ENCODE measurements at regions not wholly inside any gene's neighbourhood (a gene's known extent, or its start where the extent isn't known, plus 50 kb on each side); places are given as distances from the start of the nearest gene placed in this dataset.

DNA sequence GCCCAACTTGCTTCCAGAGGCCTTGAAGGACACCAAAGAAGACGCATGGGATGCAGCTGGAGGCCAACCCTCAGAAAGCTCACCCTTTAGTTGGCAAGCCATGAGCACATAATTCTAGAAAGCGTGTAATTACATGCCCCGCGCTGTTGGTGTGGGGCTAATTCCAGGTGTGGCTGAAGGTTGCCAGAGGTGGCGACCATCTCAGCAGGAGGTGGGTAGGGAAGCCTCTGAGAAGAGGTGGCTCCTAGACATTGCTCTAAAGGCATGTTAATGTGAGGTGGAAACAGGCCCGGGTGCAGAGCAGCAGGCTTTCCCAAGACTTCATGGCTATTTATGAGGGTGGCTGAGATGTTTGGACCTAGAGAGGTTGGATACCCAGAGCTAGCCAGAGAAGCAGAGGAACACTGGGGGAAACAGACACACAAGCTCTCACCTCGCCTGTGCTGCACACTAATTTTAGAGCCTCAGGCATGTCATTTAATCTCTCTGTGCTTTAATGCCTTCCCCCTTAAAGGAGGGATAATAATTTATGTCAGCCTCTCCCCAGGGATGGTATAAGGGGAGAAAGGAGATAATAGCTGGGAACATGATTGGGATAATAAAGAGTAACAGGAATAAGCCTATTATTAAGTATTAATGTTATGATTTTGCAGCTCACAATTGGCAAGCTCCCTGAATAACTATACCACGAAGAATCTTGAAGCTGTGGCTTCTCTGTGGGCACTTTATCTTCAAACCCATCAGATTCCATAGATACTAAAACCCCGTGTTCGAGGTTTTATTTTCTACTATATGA is 60.0 kb upstream of the HELT start:
- H3K36me3 ChIP-seq (ENCODE audit: insufficient read depth, low read length), result no peaks in the 10 kb centered on the region
- H3K9me3 ChIP-seq (ENCODE audit: insufficient read depth, low read length, severe bottlenecking), result no peaks in the 10 kb centered on the region
- H3K27me3 ChIP-seq (ENCODE audit: insufficient read depth, low read length, poor library complexity), result no peaks in the 10 kb centered on the region
- H3K4me3 ChIP-seq (ENCODE audit: low read depth in 1 of 2, low read length in 2 of 2), result no peak overlapping the region
- no peak for DNase-seq
- H3K27ac ChIP-seq (ENCODE audit: low read length), result no peak overlapping the region
- H4K20me1 ChIP-seq (ENCODE audit: insufficient read depth, low read length), result no peaks in the 10 kb centered on the region
- H3K4me2 ChIP-seq (ENCODE audit: insufficient read depth, low read length), result no peak overlapping the region
- no peaks in the 10 kb centered on the region for H3K4me1 ChIP-seq (ENCODE audit: insufficient read depth, low read length)
- no peak overlapping the region for H3K9ac ChIP-seq (ENCODE audit: low read depth, low read length)
- TF ChIP-seq, protein P1, sequence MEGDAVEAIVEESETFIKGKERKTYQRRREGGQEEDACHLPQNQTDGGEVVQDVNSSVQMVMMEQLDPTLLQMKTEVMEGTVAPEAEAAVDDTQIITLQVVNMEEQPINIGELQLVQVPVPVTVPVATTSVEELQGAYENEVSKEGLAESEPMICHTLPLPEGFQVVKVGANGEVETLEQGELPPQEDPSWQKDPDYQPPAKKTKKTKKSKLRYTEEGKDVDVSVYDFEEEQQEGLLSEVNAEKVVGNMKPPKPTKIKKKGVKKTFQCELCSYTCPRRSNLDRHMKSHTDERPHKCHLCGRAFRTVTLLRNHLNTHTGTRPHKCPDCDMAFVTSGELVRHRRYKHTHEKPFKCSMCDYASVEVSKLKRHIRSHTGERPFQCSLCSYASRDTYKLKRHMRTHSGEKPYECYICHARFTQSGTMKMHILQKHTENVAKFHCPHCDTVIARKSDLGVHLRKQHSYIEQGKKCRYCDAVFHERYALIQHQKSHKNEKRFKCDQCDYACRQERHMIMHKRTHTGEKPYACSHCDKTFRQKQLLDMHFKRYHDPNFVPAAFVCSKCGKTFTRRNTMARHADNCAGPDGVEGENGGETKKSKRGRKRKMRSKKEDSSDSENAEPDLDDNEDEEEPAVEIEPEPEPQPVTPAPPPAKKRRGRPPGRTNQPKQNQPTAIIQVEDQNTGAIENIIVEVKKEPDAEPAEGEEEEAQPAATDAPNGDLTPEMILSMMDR (IDR thresholded peaks at IDR 0.05; ENCODE audit: borderline replicate concordance, extremely low read depth, low read length, poor library complexity, severe bottlenecking), result no peak
- no peak for TF ChIP-seq EZH2 (IDR thresholded peaks at IDR 0.05; ENCODE audit: borderline replicate concordance, low read depth, low read length, severe bottlenecking)
- H2AFZ ChIP-seq (ENCODE audit: low read depth, low read length), result no peak overlapping the region
- H3K79me2 ChIP-seq (ENCODE audit: insufficient read depth, low read length), result no peaks in the 10 kb centered on the region
- no peak for ATAC-seq (ENCODE audit: insufficient read depth, low read depth)

DNA sequence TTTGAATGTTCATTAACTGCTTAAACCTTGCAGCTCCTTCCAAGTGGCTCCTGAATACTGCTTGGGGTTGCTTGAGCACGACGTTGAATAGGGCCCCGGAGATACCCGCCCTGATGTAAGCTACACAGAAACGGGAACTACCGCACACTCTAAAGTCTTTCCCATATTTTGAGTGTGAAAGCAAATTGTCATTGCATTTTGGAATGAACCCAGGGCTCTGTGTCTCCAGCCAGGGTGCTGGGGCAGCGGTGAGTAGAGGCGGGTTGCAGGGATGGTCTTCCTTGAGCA is 59.4 kb upstream of the HELT start:
- Histone ChIP-seq H3K9ac (ENCODE audit: low read depth, low read length) (no peak overlapping the region), H3K4me2 (ENCODE audit: insufficient read depth, low read length) (no peak overlapping the region), H3K27ac (ENCODE audit: low read length) (no peak overlapping the region), H3K27me3 (ENCODE audit: insufficient read depth, low read length, poor library complexity) (no peaks in the 10 kb centered on the region), H3K79me2 (ENCODE audit: insufficient read depth, low read length) (no peaks in the 10 kb centered on the region), H2AFZ (ENCODE audit: low read depth, low read length) (no peak overlapping the region), H3K36me3 (ENCODE audit: insufficient read depth, low read length) (no peaks in the 10 kb centered on the region), H3K9me3 (ENCODE audit: insufficient read depth, low read length, severe bottlenecking) (no peaks in the 10 kb centered on the region), H4K20me1 (ENCODE audit: insufficient read depth, low read length) (no peaks in the 10 kb centered on the region), H3K4me1 (ENCODE audit: insufficient read depth, low read length) (no peaks in the 10 kb centered on the region), H3K4me3 (ENCODE audit: low read depth in 1 of 2, low read length in 2 of 2) (no peak overlapping the region)
- DNase-seq, result no peak
- TF ChIP-seq EZH2 (IDR thresholded peaks at IDR 0.05; ENCODE audit: borderline replicate concordance, low read depth, low read length, severe bottlenecking), result no peak
- TF ChIP-seq, protein P1 (IDR thresholded peaks at IDR 0.05; ENCODE audit: borderline replicate concordance, extremely low read depth, low read length, poor library complexity, severe bottlenecking), result no peak
- ATAC-seq (ENCODE audit: insufficient read depth, low read depth), result no peak

DNA sequence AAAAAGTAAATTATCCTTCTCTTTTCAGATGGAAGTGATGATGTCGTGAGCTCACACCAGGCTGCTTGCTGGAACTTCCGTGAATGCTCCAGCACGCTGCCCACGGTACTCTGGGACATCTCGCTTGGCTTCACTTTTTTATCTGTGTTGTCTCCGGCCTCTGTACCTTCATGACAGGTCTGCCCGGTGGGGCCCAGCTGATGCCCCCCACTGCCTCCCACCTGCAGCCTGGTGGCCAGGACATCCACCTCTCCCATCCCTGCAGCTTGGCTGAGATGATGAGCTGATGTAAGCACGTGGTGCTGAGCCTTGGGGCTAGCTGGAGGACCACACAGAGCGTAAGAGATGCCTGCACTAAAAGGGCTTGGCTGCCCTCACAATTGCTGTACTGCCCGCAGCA is 59.0 kb upstream of the HELT start:
- H3K27ac ChIP-seq (ENCODE audit: low read length), result no peak overlapping the region
- H4K20me1 ChIP-seq (ENCODE audit: insufficient read depth, low read length), result no peaks in the 10 kb centered on the region
- ATAC-seq (ENCODE audit: insufficient read depth, low read depth) (no peak), DNase-seq (no peak)
- no peaks in the 10 kb centered on the region for H3K79me2 ChIP-seq (ENCODE audit: insufficient read depth, low read length)
- TF ChIP-seq, protein P1 (IDR thresholded peaks at IDR 0.05; ENCODE audit: borderline replicate concordance, extremely low read depth, low read length, poor library complexity, severe bottlenecking), result no peak
- no peak for TF ChIP-seq EZH2 (IDR thresholded peaks at IDR 0.05; ENCODE audit: borderline replicate concordance, low read depth, low read length, severe bottlenecking)
- H3K36me3 ChIP-seq (ENCODE audit: insufficient read depth, low read length), result no peaks in the 10 kb centered on the region
- H3K27me3 ChIP-seq (ENCODE audit: insufficient read depth, low read length, poor library complexity), result no peaks in the 10 kb centered on the region
- H3K9me3 ChIP-seq (ENCODE audit: insufficient read depth, low read length, severe bottlenecking), result no peaks in the 10 kb centered on the region
- no peak overlapping the region for H3K4me3 ChIP-seq (ENCODE audit: low read depth in 1 of 2, low read length in 2 of 2)
- no peak overlapping the region for H3K9ac ChIP-seq (ENCODE audit: low read depth, low read length)
- H2AFZ ChIP-seq (ENCODE audit: low read depth, low read length), result no peak overlapping the region
- H3K4me2 ChIP-seq (ENCODE audit: insufficient read depth, low read length), result no peak overlapping the region
- H3K4me1 ChIP-seq (ENCODE audit: insufficient read depth, low read length), result no peaks in the 10 kb centered on the region

Measured in DND-41 (cell line).